ENCODE measurements at regions not wholly inside any gene's neighbourhood (a gene's known extent, or its start where the extent isn't known, plus 50 kb on each side); places are given as distances from the start of the nearest gene placed in this dataset.

DNA sequence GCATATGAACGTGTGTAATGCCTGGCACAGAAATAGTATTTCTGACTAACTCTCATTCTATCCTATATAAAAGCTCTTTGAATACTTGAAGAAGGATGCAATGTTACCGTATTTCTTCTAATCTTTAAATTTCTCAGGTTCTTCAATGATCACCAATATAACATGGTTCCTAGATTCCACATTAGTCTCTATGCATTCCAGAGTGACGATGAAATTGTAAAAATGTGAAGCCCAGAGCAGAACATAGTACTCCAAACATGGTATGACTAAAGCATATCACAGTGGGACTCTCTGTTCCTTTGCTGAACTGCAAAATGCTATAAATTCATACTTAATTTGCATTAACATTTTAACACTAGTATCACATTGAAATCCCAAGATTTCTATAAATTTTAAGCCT is 877.6 kb upstream of the CHORDC1 start:
- intact Hi-C loops (cut with micrococcal nuclease; ENCODE audit: unreplicated experiment) (no loop called here), in situ Hi-C loops (cut with HindIII; ENCODE audit: low pct_unique_long_range_greater_than_20kb, low sequenced_read_pairs) (no loop called here)
- no peak for DNase-seq (ENCODE audit: low read depth, low spot score)
- TF ChIP-seq SIN3A (IDR thresholded peaks at IDR 0.05; ENCODE audit: borderline replicate concordance, insufficient read depth, low read depth, low read length) (no peak), POLR2AphosphoS5 (IDR thresholded peaks at IDR 0.05; ENCODE audit: low read depth, low read length) (no peak), TCF7L2 (IDR thresholded peaks at IDR 0.05; ENCODE audit: low read depth, low read length) (no peak)
- TF ChIP-seq, protein P1, sequence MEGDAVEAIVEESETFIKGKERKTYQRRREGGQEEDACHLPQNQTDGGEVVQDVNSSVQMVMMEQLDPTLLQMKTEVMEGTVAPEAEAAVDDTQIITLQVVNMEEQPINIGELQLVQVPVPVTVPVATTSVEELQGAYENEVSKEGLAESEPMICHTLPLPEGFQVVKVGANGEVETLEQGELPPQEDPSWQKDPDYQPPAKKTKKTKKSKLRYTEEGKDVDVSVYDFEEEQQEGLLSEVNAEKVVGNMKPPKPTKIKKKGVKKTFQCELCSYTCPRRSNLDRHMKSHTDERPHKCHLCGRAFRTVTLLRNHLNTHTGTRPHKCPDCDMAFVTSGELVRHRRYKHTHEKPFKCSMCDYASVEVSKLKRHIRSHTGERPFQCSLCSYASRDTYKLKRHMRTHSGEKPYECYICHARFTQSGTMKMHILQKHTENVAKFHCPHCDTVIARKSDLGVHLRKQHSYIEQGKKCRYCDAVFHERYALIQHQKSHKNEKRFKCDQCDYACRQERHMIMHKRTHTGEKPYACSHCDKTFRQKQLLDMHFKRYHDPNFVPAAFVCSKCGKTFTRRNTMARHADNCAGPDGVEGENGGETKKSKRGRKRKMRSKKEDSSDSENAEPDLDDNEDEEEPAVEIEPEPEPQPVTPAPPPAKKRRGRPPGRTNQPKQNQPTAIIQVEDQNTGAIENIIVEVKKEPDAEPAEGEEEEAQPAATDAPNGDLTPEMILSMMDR (IDR thresholded peaks at IDR 0.05), result no peak
- TF ChIP-seq, protein P2, sequence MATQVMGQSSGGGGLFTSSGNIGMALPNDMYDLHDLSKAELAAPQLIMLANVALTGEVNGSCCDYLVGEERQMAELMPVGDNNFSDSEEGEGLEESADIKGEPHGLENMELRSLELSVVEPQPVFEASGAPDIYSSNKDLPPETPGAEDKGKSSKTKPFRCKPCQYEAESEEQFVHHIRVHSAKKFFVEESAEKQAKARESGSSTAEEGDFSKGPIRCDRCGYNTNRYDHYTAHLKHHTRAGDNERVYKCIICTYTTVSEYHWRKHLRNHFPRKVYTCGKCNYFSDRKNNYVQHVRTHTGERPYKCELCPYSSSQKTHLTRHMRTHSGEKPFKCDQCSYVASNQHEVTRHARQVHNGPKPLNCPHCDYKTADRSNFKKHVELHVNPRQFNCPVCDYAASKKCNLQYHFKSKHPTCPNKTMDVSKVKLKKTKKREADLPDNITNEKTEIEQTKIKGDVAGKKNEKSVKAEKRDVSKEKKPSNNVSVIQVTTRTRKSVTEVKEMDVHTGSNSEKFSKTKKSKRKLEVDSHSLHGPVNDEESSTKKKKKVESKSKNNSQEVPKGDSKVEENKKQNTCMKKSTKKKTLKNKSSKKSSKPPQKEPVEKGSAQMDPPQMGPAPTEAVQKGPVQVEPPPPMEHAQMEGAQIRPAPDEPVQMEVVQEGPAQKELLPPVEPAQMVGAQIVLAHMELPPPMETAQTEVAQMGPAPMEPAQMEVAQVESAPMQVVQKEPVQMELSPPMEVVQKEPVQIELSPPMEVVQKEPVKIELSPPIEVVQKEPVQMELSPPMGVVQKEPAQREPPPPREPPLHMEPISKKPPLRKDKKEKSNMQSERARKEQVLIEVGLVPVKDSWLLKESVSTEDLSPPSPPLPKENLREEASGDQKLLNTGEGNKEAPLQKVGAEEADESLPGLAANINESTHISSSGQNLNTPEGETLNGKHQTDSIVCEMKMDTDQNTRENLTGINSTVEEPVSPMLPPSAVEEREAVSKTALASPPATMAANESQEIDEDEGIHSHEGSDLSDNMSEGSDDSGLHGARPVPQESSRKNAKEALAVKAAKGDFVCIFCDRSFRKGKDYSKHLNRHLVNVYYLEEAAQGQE (IDR thresholded peaks at IDR 0.05; ENCODE audit: insufficient read depth in 1 of 2, low read depth in 2 of 2, low read length in 1 of 2), result no peak
- no TSS peak for BruUV-seq (replicated peaks)
- ChIA-PET POLR2A (no interaction called here), CTCF (no interaction called here)
- H3K27ac ChIP-seq (ENCODE audit: low read length), result no peak overlapping the region
- no peak for ATAC-seq
- peaks cover 13% of the 10 kb centered on the region; the same call in 1 of the 2 replicates for H3K4me1 ChIP-seq (ENCODE audit: control insufficient read depth, insufficient read depth, low read length)
- no peaks in the 10 kb centered on the region for H3K27me3 ChIP-seq (ENCODE audit: control insufficient read depth, insufficient read depth, low read length)
- no peaks in the 10 kb centered on the region for H3K9me3 ChIP-seq (ENCODE audit: control insufficient read depth, insufficient read depth, low read depth, low read length)
- H3K36me3 ChIP-seq (ENCODE audit: control insufficient read depth, insufficient read depth, low read length), result no peaks in the 10 kb centered on the region
- no peak overlapping the region for H3K4me3 ChIP-seq (ENCODE audit: low read depth in 2 of 2, low read length in 2 of 2)

DNA sequence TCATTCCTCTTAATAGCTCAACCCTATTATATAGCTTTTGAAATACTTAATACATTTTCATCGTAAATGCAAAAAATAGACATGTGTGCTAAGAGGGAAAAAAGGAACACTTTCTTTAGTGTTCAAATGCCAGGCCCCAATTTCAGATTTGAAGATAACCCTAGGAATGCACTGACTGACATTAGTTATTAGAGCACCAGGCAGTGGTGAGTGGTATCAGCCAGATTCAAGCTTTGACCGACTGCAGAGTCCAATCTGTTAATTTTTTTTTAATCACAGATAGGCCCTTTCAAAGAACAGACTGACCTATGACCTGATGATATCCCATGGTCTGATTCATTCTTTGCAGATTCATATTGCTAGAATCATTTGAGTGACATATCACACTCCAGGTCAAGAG is 874.2 kb upstream of the CHORDC1 start:
- CTCF ChIA-PET, result no interaction called here
- intact Hi-C loops (cut with micrococcal nuclease; ENCODE audit: unreplicated experiment), result no loop called here
- no peak for DNase-seq (ENCODE audit: low read depth, low spot score)
- Histone ChIP-seq H3K9me3 (ENCODE audit: control insufficient read depth, insufficient read depth, low read depth, low read length) (no peaks in the 10 kb centered on the region), H3K4me1 (ENCODE audit: control insufficient read depth, insufficient read depth, low read length) (no peaks in the 10 kb centered on the region), H3K36me3 (ENCODE audit: control insufficient read depth, insufficient read depth, low read length) (no peaks in the 10 kb centered on the region), H3K27me3 (ENCODE audit: control insufficient read depth, insufficient read depth, low read length) (no peaks in the 10 kb centered on the region), H3K27ac (ENCODE audit: low read length) (no peak overlapping the region), H3K4me3 (ENCODE audit: low read depth in 2 of 2, low read length in 2 of 2) (no peak overlapping the region)
- TF ChIP-seq, protein P2 (IDR thresholded peaks at IDR 0.05; ENCODE audit: insufficient read depth in 1 of 2, low read depth in 2 of 2, low read length in 1 of 2), result no peak
- TF ChIP-seq SIN3A (IDR thresholded peaks at IDR 0.05; ENCODE audit: borderline replicate concordance, insufficient read depth, low read depth, low read length) (no peak), TCF7L2 (IDR thresholded peaks at IDR 0.05; ENCODE audit: low read depth, low read length) (no peak), POLR2AphosphoS5 (IDR thresholded peaks at IDR 0.05; ENCODE audit: low read depth, low read length) (no peak)
- TF ChIP-seq, protein P1 (IDR thresholded peaks at IDR 0.05), result no peak
- POLR2A ChIA-PET, result no interaction called here
- no TSS peak for BruUV-seq (replicated peaks)
- in situ Hi-C loops (cut with HindIII; ENCODE audit: low pct_unique_long_range_greater_than_20kb, low sequenced_read_pairs), result no loop called here
- no peak for ATAC-seq
